NCI-H82 (cell line): ENCODE measurements at regions not wholly inside any gene's neighbourhood (a gene's known extent, or its start where the extent isn't known, plus 50 kb on each side); places are given as distances from the start of the nearest gene placed in this dataset.
"Not testable (repeated sequence)": the region's sequence is repeated elsewhere in the genome, so short reads cannot be mapped to it uniquely, and the experiment has no call there.

Experiments
- DNase-seq: peaks from one replicate; lab custom pipeline; 2025; lab: John Stamatoyannopoulos, UW

GRCh38 chr7:130948822-130949221 is 214.8 kb upstream of the KLF14 start:
- no peak for DNase-seq

- DNase-seq: no peak
Measured at GRCh38 chr7:130949550-130949949, 215.5 kb upstream of the KLF14 start.

- no peak for DNase-seq
Measured at GRCh38 chr7:130950054-130950453, 216.0 kb upstream of the KLF14 start.

GRCh38 chr7:130950741-130951140 is 216.7 kb upstream of the KLF14 start:
- no peak for DNase-seq

- DNase-seq: no peak
Measured at GRCh38 chr7:130951303-130951975, 217.4 kb upstream of the KLF14 start.

GRCh38 chr7:130951976-130952876 is 218.2 kb upstream of the KLF14 start:
- no peak for DNase-seq

GRCh38 chr7:130953196-130953595 is 219.2 kb upstream of the KLF14 start:
- no peak for DNase-seq

GRCh38 chr7:130954918-130955564 is 221.0 kb upstream of the KLF14 start:
- no peak for DNase-seq

- no peak for DNase-seq
Measured at GRCh38 chr7:130955565-130955919, 221.5 kb upstream of the KLF14 start.

- DNase-seq: no peak
Measured at GRCh38 chr7:130956417-130957136, 222.6 kb upstream of the KLF14 start.

GRCh38 chr7:130957137-130957513 is 223.1 kb upstream of the KLF14 start:
- DNase-seq: no peak

GRCh38 chr7:130957722-130958435 is 223.9 kb upstream of the KLF14 start:
- DNase-seq: not testable (repeated sequence)

GRCh38 chr7:130958846-130959245 is 224.8 kb upstream of the KLF14 start:
- DNase-seq: no peak

GRCh38 chr7:130959743-130960207 is 225.8 kb upstream of the KLF14 start:
- DNase-seq: peak; percentile 8

GRCh38 chr7:130960208-130960988 is 226.4 kb upstream of the KLF14 start:
- no peak for DNase-seq

- DNase-seq: no peak
Measured at GRCh38 chr7:130961128-130961601, 227.2 kb upstream of the KLF14 start.

GRCh38 chr7:130962109-130962508 is 228.1 kb upstream of the KLF14 start:
- no peak for DNase-seq

- DNase-seq: no peak
Measured at GRCh38 chr7:130963339-130963738, 229.3 kb upstream of the KLF14 start.

GRCh38 chr7:130965515-130965914 is 231.5 kb upstream of the KLF14 start:
- DNase-seq: no peak

GRCh38 chr7:130966246-130967009 is 232.4 kb upstream of the KLF14 start:
- no peak for DNase-seq
